ENCODE measurements at regions not wholly inside any gene's neighbourhood (a gene's known extent, or its start where the extent isn't known, plus 50 kb on each side); places are given as distances from the start of the nearest gene placed in this dataset.

- no peak for TF ChIP-seq POLR2AphosphoS5 (IDR thresholded peaks at IDR 0.05; ENCODE audit: low read depth, low read length)
- TF ChIP-seq POLR2A (IDR thresholded peaks at IDR 0.05; ENCODE audit: low read depth, low read length) = no peak
Observed at GRCh38 chr5:174428895-174429294, 295.5 kb upstream of the MSX2 start.

Data from GM12892 (cell line).